ENCODE measurements at regions not wholly inside any gene's neighbourhood (a gene's known extent, or its start where the extent isn't known, plus 50 kb on each side); places are given as distances from the start of the nearest gene placed in this dataset.

- H3K79me1 ChIP-seq (ENCODE audit: low read depth, low read length): no peaks in the 10 kb centered on the region
- H3K18ac ChIP-seq (ENCODE audit: low read length): no peak overlapping the region
- H3K23ac ChIP-seq (ENCODE audit: low read depth, low read length, poor library complexity): no peak overlapping the region
- no peak overlapping the region for H2BK120ac ChIP-seq (ENCODE audit: low read depth, low read length)
- H3K4ac ChIP-seq (ENCODE audit: low read length): no peak overlapping the region
- no peak overlapping the region for H2BK12ac ChIP-seq (ENCODE audit: low read length)
- H3K4me2 ChIP-seq (ENCODE audit: insufficient read depth, low read length, poor library complexity, severe bottlenecking): no peak overlapping the region
- H2AFZ ChIP-seq (ENCODE audit: low read length): no peak overlapping the region
- H2BK15ac ChIP-seq (ENCODE audit: low read length): no peak overlapping the region
- no CpG with 5 or more reads among the region's 4 CpGs for WGBS, 2 donors (ENCODE audit: extremely low coverage in 2 of 2, insufficient read length in 2 of 2, insufficient replicate concordance in 1 of 2)
- no peak overlapping the region for H4K8ac ChIP-seq (ENCODE audit: low read depth, low read length)
- no peak for DNase-seq (ENCODE audit: low spot score)
- no peak overlapping the region for H3K14ac ChIP-seq (ENCODE audit: low read length)
- no peak overlapping the region for H4K91ac ChIP-seq (ENCODE audit: low read depth, low read length, poor library complexity)
- H3K9me3 ChIP-seq (replicated peaks in 1 of 2; ENCODE audit: control insufficient read depth in 2 of 2, insufficient read depth in 1 of 2, low read depth in 1 of 2, low read length in 2 of 2): no peaks in the 10 kb centered on the region
- H3K9ac ChIP-seq (ENCODE audit: low read depth, low read length, poor library complexity): no peak overlapping the region
- no peak overlapping the region for H3K4me3 ChIP-seq (ENCODE audit: low read length in 2 of 2)
- no peak overlapping the region for H2AK5ac ChIP-seq (ENCODE audit: low read depth, low read length)
- H3K36me3 ChIP-seq (replicated peaks in 1 of 2; ENCODE audit: control insufficient read depth in 2 of 2, insufficient read depth in 2 of 2, low read length in 2 of 2): no peaks in the 10 kb centered on the region
- H2BK5ac ChIP-seq (ENCODE audit: low read length): no peak overlapping the region
- H3K27ac ChIP-seq (replicated peaks; ENCODE audit: low read length): no peak overlapping the region
- no peaks in the 10 kb centered on the region for H3K4me1 ChIP-seq (ENCODE audit: control insufficient read depth in 2 of 2, insufficient read depth in 1 of 2, low read depth in 1 of 2, low read length in 2 of 2)
- no peaks in the 10 kb centered on the region for H3K27me3 ChIP-seq (ENCODE audit: control insufficient read depth in 3 of 3, insufficient read depth in 3 of 3, low read depth in 1 of 3, low read length in 3 of 3)
Measured at GRCh38 chr6:117077300-117077699, 188.1 kb upstream of the VGLL2 start.

- DNase-seq (ENCODE audit: low spot score): no peak
- Histone ChIP-seq H3K4me2 (ENCODE audit: insufficient read depth, low read length, poor library complexity, severe bottlenecking) (no peak overlapping the region), H2BK5ac (ENCODE audit: low read length) (no peak overlapping the region), H2AFZ (ENCODE audit: low read length) (no peak overlapping the region), H3K14ac (ENCODE audit: low read length) (no peak overlapping the region), H3K4me1 (ENCODE audit: control insufficient read depth in 2 of 2, insufficient read depth in 1 of 2, low read depth in 1 of 2, low read length in 2 of 2) (no peaks in the 10 kb centered on the region), H3K4me3 (ENCODE audit: low read length in 2 of 2) (no peak overlapping the region), H3K36me3 (replicated peaks in 1 of 2; ENCODE audit: control insufficient read depth in 2 of 2, insufficient read depth in 2 of 2, low read length in 2 of 2) (no peaks in the 10 kb centered on the region), H3K27ac (replicated peaks; ENCODE audit: low read length) (no peak overlapping the region), H4K91ac (ENCODE audit: low read depth, low read length, poor library complexity) (no peak overlapping the region), H3K18ac (ENCODE audit: low read length) (no peak overlapping the region), H3K4ac (ENCODE audit: low read length) (no peak overlapping the region), H3K27me3 (ENCODE audit: control insufficient read depth in 3 of 3, insufficient read depth in 3 of 3, low read depth in 1 of 3, low read length in 3 of 3) (no peaks in the 10 kb centered on the region), H4K8ac (ENCODE audit: low read depth, low read length) (no peak overlapping the region), H3K9ac (ENCODE audit: low read depth, low read length, poor library complexity) (no peak overlapping the region), H2BK15ac (ENCODE audit: low read length) (no peak overlapping the region), H2BK120ac (ENCODE audit: low read depth, low read length) (no peak overlapping the region), H2AK5ac (ENCODE audit: low read depth, low read length) (no peak overlapping the region), H2BK12ac (ENCODE audit: low read length) (no peak overlapping the region), H3K23ac (ENCODE audit: low read depth, low read length, poor library complexity) (no peak overlapping the region), H3K79me1 (ENCODE audit: low read depth, low read length) (no peaks in the 10 kb centered on the region), H3K9me3 (replicated peaks in 1 of 2; ENCODE audit: control insufficient read depth in 2 of 2, insufficient read depth in 1 of 2, low read depth in 1 of 2, low read length in 2 of 2) (no peaks in the 10 kb centered on the region)
- no CpG with 5 or more reads among the region's 2 CpGs for WGBS, 2 donors (ENCODE audit: extremely low coverage in 2 of 2, insufficient read length in 2 of 2, insufficient replicate concordance in 1 of 2)
Measured at GRCh38 chr6:117078624-117079023, 186.7 kb upstream of the VGLL2 start.

DNA sequence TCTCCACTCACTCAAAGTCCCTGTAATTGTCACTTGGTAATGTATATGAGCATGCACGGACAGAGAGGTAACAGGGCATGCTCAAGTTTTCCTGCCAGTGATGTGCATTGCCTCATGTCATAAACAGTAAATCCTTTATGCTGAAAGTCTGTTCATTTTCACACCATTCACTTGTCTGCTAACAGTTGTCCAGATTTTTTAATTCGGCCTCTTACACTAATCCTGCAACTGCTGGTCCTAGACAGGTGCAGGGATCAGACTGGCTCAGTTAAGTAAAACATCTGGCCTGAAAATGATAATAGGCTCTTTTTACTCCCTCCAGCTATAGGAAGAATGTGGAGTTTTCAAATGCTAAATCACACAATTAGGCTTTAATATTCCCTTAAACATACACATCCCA, 185.4 kb upstream of the VGLL2 start:
- Histone ChIP-seq H3K4me2 (ENCODE audit: insufficient read depth, low read length, poor library complexity, severe bottlenecking) (no peak overlapping the region), H2AFZ (ENCODE audit: low read length) (no peak overlapping the region), H4K91ac (ENCODE audit: low read depth, low read length, poor library complexity) (no peak overlapping the region), H3K4me1 (ENCODE audit: control insufficient read depth in 2 of 2, insufficient read depth in 1 of 2, low read depth in 1 of 2, low read length in 2 of 2) (no peaks in the 10 kb centered on the region), H3K27me3 (ENCODE audit: control insufficient read depth in 3 of 3, insufficient read depth in 3 of 3, low read depth in 1 of 3, low read length in 3 of 3) (no peaks in the 10 kb centered on the region), H4K8ac (ENCODE audit: low read depth, low read length) (no peak overlapping the region), H2BK120ac (ENCODE audit: low read depth, low read length) (no peak overlapping the region), H3K4ac (ENCODE audit: low read length) (no peak overlapping the region), H3K14ac (ENCODE audit: low read length) (no peak overlapping the region), H3K23ac (ENCODE audit: low read depth, low read length, poor library complexity) (no peak overlapping the region), H2BK15ac (ENCODE audit: low read length) (no peak overlapping the region), H2BK5ac (ENCODE audit: low read length) (no peak overlapping the region), H3K9ac (ENCODE audit: low read depth, low read length, poor library complexity) (no peak overlapping the region), H3K36me3 (replicated peaks in 1 of 2; ENCODE audit: control insufficient read depth in 2 of 2, insufficient read depth in 2 of 2, low read length in 2 of 2) (no peaks in the 10 kb centered on the region), H3K27ac (replicated peaks; ENCODE audit: low read length) (no peak overlapping the region), H3K4me3 (ENCODE audit: low read length in 2 of 2) (no peak overlapping the region), H3K9me3 (replicated peaks in 1 of 2; ENCODE audit: control insufficient read depth in 2 of 2, insufficient read depth in 1 of 2, low read depth in 1 of 2, low read length in 2 of 2) (no peaks in the 10 kb centered on the region), H2AK5ac (ENCODE audit: low read depth, low read length) (no peak overlapping the region), H3K79me1 (ENCODE audit: low read depth, low read length) (no peaks in the 10 kb centered on the region), H3K18ac (ENCODE audit: low read length) (no peak overlapping the region), H2BK12ac (ENCODE audit: low read length) (no peak overlapping the region)
- no peak for DNase-seq (ENCODE audit: low spot score)
- no CpG with 5 or more reads among the region's 2 CpGs for WGBS, 2 donors (ENCODE audit: extremely low coverage in 2 of 2, insufficient read length in 2 of 2, insufficient replicate concordance in 1 of 2)

- Histone ChIP-seq H4K8ac (ENCODE audit: low read depth, low read length) (no peak overlapping the region), H2BK12ac (ENCODE audit: low read length) (no peak overlapping the region), H2BK15ac (ENCODE audit: low read length) (no peak overlapping the region), H3K14ac (ENCODE audit: low read length) (no peak overlapping the region), H2AK5ac (ENCODE audit: low read depth, low read length) (no peak overlapping the region), H3K9me3 (replicated peaks in 1 of 2; ENCODE audit: control insufficient read depth in 2 of 2, insufficient read depth in 1 of 2, low read depth in 1 of 2, low read length in 2 of 2) (no peaks in the 10 kb centered on the region), H3K79me1 (ENCODE audit: low read depth, low read length) (no peaks in the 10 kb centered on the region), H3K27me3 (ENCODE audit: control insufficient read depth in 3 of 3, insufficient read depth in 3 of 3, low read depth in 1 of 3, low read length in 3 of 3) (no peaks in the 10 kb centered on the region), H3K4me2 (ENCODE audit: insufficient read depth, low read length, poor library complexity, severe bottlenecking) (no peak overlapping the region), H3K4me3 (ENCODE audit: low read length in 2 of 2) (no peak overlapping the region), H3K4me1 (ENCODE audit: control insufficient read depth in 2 of 2, insufficient read depth in 1 of 2, low read depth in 1 of 2, low read length in 2 of 2) (no peaks in the 10 kb centered on the region), H2AFZ (ENCODE audit: low read length) (no peak overlapping the region), H3K4ac (ENCODE audit: low read length) (no peak overlapping the region), H3K23ac (ENCODE audit: low read depth, low read length, poor library complexity) (no peak overlapping the region), H3K9ac (ENCODE audit: low read depth, low read length, poor library complexity) (no peak overlapping the region), H3K27ac (replicated peaks; ENCODE audit: low read length) (no peak overlapping the region), H2BK5ac (ENCODE audit: low read length) (no peak overlapping the region), H4K91ac (ENCODE audit: low read depth, low read length, poor library complexity) (no peak overlapping the region), H3K36me3 (replicated peaks in 1 of 2; ENCODE audit: control insufficient read depth in 2 of 2, insufficient read depth in 2 of 2, low read length in 2 of 2) (no peaks in the 10 kb centered on the region), H3K18ac (ENCODE audit: low read length) (no peak overlapping the region), H2BK120ac (ENCODE audit: low read depth, low read length) (no peak overlapping the region)
- no peak for DNase-seq (ENCODE audit: low spot score)
- WGBS, 2 donors (ENCODE audit: extremely low coverage in 2 of 2, insufficient read length in 2 of 2, insufficient replicate concordance in 1 of 2): no CpG with 5 or more reads among the region's 3 CpGs
Measured at GRCh38 chr6:117089604-117090003, 175.8 kb upstream of the VGLL2 start.
